GM23338 (cell line): ENCODE measurements at regions not wholly inside any gene's neighbourhood (a gene's known extent, or its start where the extent isn't known, plus 50 kb on each side); places are given as distances from the start of the nearest gene placed in this dataset.

Source experiments
- ATAC-seq: fragments of 200-7000 bp; cut with Tn5 transposase; 3 replicates; pipeline ENCODE4 v1.9.1; 2020
- DNase-seq: peaks from one replicate; pipeline ENCODE4 v3.0.0-alpha.2; 2015; ENCODE audit warnings: low spot score
- H2AFZ ChIP-seq: fragments of 200-600 bp; sonication (generic); 2 replicates; pipeline ENCODE4 v1.8.0; 2016; ENCODE audit warnings: antibody characterized with exemption, mild to moderate bottlenecking, moderate library complexity
- H3F3A ChIP-seq: fragments of 200-600 bp; sonication (generic); replicated peaks from 2 replicates; pipeline ENCODE4 v1.8.0; 2017; ENCODE audit warnings: antibody characterized with exemption, mixed run types, low read depth
- H3K27ac ChIP-seq: fragments of 200-600 bp; sonication (generic); 2 replicates; pipeline ENCODE4 v1.6.1; 2016; ENCODE audit warnings: low read depth
- H3K27me3 ChIP-seq: fragments of 200-600 bp; sonication (generic); 2 replicates; pipeline ENCODE4 v1.8.0; 2016; ENCODE audit warnings: mild to moderate bottlenecking, mixed run types, moderate library complexity; ENCODE audit not compliant: insufficient read depth
- H3K36me3 ChIP-seq: fragments of 200-600 bp; sonication (generic); 2 replicates; pipeline ENCODE4 v1.8.0; 2016; ENCODE audit warnings: mild to moderate bottlenecking; ENCODE audit not compliant: insufficient read depth
- H3K4me1 ChIP-seq: fragments of 200-600 bp; sonication (generic); 2 replicates; pipeline ENCODE4 v1.8.0; 2016; ENCODE audit warnings: mild to moderate bottlenecking, moderate library complexity; ENCODE audit not compliant: insufficient read depth
- H3K4me2 ChIP-seq: fragments of 200-600 bp; sonication (generic); 2 replicates; pipeline ENCODE4 v1.7.1; 2017; ENCODE audit warnings: mixed run types
- H3K4me3 ChIP-seq: fragments of 200-600 bp; sonication (generic); 2 replicates; pipeline ENCODE4 v1.6.1; 2016; ENCODE audit warnings: mixed run types
- H3K79me2 ChIP-seq: fragments of 200-600 bp; sonication (generic); replicated peaks from 2 replicates; pipeline ENCODE4 v1.8.0; 2017; ENCODE audit warnings: mild to moderate bottlenecking; ENCODE audit not compliant: insufficient read depth
- H3K9me2 ChIP-seq: fragments of 200-600 bp; sonication (generic); 2 replicates; pipeline ENCODE4 v1.8.0; 2017; ENCODE audit not compliant: insufficient read depth
- H4K20me1 ChIP-seq: fragments of 200-600 bp; sonication (generic); replicated peaks from 2 replicates; pipeline ENCODE4 v1.8.0; 2017; ENCODE audit warnings: mild to moderate bottlenecking; ENCODE audit not compliant: insufficient read depth
- H3K27ac Mint-ChIP-seq: 2 replicates; pipeline ENCODE4 v1.8.0; 2020; ENCODE audit warnings: inconsistent platforms, mild to moderate bottlenecking, moderate library complexity, mixed read lengths
- H3K27me3 Mint-ChIP-seq: 3 replicates; pipeline ENCODE4 v1.8.0; 2022; ENCODE audit warnings: low read depth, mild to moderate bottlenecking, moderate library complexity, mixed read lengths, inconsistent platforms; ENCODE audit not compliant: insufficient read depth, poor library complexity
- H3K36me3 Mint-ChIP-seq: 3 replicates; pipeline ENCODE4 v1.8.0; 2021; ENCODE audit warnings: low read depth, mild to moderate bottlenecking, inconsistent platforms, moderate library complexity, mixed read lengths
- H3K4me1 Mint-ChIP-seq: 3 replicates; pipeline ENCODE4 v1.8.0; 2020; ENCODE audit warnings: mild to moderate bottlenecking, inconsistent platforms, mixed read lengths
- H3K4me3 Mint-ChIP-seq: 3 replicates; pipeline ENCODE4 v1.8.0; 2021; ENCODE audit warnings: moderate library complexity, mild to moderate bottlenecking, inconsistent platforms, mixed read lengths
- H3K9me3 Mint-ChIP-seq: 3 replicates; pipeline ENCODE4 v1.8.0; 2020; ENCODE audit warnings: moderate library complexity, mild to moderate bottlenecking, inconsistent platforms, mixed read lengths
- CTCF ChIP-seq, 2 experiments: fragments of 200-600 bp in 1 of 2; sonication (generic) in 1 of 2; conservative IDR thresholded peaks; 2 replicates each; pipeline versions ENCODE4 v1.5.1 to v1.6.1; 2016 to 2017; ENCODE audit warnings: antibody characterized with exemption in 2 of 2, low read depth in 2 of 2, mild to moderate bottlenecking in 2 of 2, moderate library complexity in 1 of 2
- EZH2 ChIP-seq: fragments of 200-600 bp; sonication (generic); IDR thresholded peaks from one replicate; pipeline ENCODE4 v1.8.0; 2017; ENCODE audit warnings: antibody characterized with exemption, mild to moderate bottlenecking, low read depth; ENCODE audit not compliant: unreplicated experiment
- EZH2phosphoT487 ChIP-seq: fragments of 200-600 bp; sonication (generic); IDR thresholded peaks from one replicate; pipeline ENCODE4 v1.8.1; 2018; ENCODE audit warnings: antibody characterized with exemption; ENCODE audit not compliant: unreplicated experiment
- ZNF331 ChIP-seq: fragments of 250-450 bp; sonication (Bioruptor Pico); IDR thresholded peaks from 2 replicates; pipeline ENCODE4 v1.5.0; 2020; ENCODE audit warnings: low read depth, mild to moderate bottlenecking, moderate library complexity
- TF ChIP-seq, protein P1 (sequence below): fragments of 250-450 bp; sonication (Bioruptor Pico); IDR thresholded peaks from 2 replicates; pipeline ENCODE4 v1.5.0; 2020; ENCODE audit warnings: mild to moderate bottlenecking, moderate library complexity

DNA sequence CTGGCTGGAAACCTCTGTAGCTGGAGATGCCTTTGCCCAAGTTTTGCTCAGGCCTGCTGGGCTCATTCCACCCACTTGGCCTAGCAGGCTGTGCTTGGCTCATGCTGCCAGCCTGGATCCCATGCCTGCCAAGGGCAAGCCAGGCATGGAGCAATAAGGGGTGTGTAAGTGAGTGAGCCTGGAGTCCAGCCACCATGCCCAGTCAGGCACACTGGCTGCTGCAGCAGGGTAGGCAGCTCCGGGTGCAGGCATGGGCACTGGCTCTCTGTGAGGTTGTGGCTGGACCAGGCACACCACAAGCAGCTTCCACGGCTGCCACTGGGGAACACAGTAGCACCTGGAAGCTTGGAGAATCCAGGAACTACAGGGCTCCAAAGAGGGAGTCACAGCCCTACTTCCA is 147.7 kb upstream of the HS6ST1 start (continued):
- TF ChIP-seq, protein P1, sequence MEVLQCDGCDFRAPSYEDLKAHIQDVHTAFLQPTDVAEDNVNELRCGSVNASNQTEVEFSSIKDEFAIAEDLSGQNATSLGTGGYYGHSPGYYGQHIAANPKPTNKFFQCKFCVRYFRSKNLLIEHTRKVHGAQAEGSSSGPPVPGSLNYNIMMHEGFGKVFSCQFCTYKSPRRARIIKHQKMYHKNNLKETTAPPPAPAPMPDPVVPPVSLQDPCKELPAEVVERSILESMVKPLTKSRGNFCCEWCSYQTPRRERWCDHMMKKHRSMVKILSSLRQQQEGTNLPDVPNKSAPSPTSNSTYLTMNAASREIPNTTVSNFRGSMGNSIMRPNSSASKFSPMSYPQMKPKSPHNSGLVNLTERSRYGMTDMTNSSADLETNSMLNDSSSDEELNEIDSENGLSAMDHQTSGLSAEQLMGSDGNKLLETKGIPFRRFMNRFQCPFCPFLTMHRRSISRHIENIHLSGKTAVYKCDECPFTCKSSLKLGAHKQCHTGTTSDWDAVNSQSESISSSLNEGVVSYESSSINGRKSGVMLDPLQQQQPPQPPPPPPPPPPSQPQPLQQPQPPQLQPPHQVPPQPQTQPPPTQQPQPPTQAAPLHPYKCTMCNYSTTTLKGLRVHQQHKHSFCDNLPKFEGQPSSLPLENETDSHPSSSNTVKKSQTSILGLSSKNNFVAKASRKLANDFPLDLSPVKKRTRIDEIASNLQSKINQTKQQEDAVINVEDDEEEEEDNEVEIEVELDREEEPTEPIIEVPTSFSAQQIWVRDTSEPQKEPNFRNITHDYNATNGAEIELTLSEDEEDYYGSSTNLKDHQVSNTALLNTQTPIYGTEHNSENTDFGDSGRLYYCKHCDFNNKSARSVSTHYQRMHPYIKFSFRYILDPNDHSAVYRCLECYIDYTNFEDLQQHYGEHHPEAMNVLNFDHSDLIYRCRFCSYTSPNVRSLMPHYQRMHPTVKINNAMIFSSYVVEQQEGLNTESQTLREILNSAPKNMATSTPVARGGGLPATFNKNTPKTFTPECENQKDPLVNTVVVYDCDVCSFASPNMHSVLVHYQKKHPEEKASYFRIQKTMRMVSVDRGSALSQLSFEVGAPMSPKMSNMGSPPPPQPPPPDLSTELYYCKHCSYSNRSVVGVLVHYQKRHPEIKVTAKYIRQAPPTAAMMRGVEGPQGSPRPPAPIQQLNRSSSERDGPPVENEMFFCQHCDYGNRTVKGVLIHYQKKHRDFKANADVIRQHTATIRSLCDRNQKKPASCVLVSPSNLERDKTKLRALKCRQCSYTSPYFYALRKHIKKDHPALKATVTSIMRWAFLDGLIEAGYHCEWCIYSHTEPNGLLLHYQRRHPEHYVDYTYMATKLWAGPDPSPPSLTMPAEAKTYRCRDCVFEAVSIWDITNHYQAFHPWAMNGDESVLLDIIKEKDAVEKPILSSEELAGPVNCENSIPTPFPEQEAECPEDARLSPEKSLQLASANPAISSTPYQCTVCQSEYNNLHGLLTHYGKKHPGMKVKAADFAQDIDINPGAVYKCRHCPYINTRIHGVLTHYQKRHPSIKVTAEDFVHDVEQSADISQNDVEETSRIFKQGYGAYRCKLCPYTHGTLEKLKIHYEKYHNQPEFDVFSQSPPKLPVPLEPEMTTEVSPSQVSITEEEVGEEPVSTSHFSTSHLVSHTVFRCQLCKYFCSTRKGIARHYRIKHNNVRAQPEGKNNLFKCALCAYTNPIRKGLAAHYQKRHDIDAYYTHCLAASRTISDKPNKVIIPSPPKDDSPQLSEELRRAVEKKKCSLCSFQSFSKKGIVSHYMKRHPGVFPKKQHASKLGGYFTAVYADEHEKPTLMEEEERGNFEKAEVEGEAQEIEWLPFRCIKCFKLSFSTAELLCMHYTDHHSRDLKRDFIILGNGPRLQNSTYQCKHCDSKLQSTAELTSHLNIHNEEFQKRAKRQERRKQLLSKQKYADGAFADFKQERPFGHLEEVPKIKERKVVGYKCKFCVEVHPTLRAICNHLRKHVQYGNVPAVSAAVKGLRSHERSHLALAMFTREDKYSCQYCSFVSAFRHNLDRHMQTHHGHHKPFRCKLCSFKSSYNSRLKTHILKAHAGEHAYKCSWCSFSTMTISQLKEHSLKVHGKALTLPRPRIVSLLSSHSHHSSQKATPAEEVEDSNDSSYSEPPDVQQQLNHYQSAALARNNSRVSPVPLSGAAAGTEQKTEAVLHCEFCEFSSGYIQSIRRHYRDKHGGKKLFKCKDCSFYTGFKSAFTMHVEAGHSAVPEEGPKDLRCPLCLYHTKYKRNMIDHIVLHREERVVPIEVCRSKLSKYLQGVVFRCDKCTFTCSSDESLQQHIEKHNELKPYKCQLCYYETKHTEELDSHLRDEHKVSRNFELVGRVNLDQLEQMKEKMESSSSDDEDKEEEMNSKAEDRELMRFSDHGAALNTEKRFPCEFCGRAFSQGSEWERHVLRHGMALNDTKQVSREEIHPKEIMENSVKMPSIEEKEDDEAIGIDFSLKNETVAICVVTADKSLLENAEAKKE (CRISPR knock-in tag), result no peak

DNA sequence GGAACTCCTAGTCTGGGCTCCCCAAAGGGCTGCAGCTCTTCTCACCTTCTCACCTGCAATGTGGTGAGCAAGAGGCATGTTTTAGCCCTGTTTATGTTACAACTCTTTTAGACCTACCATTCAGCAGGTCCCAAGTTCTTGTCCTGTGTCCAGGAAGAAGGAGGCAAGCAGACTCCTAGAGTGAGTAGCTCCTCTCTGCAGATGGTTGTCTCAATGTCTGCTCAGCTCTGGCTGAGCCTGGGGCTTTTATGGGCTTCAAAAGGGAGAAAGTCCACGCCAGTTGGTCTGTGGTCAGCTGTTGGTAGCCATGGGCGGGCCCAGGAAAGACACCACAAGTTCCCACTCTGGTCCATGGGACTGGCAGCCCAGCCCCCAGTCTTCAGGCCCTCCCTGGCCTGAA is 148.1 kb upstream of the HS6ST1 start:
- Mint-ChIP-seq H3K4me3 (no peak overlapping the region), H3K4me1 (peaks cover 2% of the 10 kb centered on the region; the same call in 1 of the 3 replicates), H3K36me3 (peaks cover 32% of the 10 kb centered on the region), H3K27ac (no peak overlapping the region), H3K9me3 (peaks cover 47% of the 10 kb centered on the region), H3K27me3 (peaks cover 8% of the 10 kb centered on the region)
- Histone ChIP-seq H3K36me3 (no peaks in the 10 kb centered on the region; the same call in 1 of the 2 replicates), H3K4me1 (no peaks in the 10 kb centered on the region), H3F3A (no peaks in the 10 kb centered on the region), H3K9me2 (no peaks in the 10 kb centered on the region), H3K79me2 (no peaks in the 10 kb centered on the region), H2AFZ (no peak overlapping the region), H4K20me1 (no peaks in the 10 kb centered on the region), H3K27ac (no peak overlapping the region), H3K4me2 (no peak overlapping the region), H3K4me3 (no peak overlapping the region), H3K27me3 (no peaks in the 10 kb centered on the region)
- ATAC-seq, result no peak
- no peak for DNase-seq
- TF ChIP-seq ZNF331 (CRISPR knock-in tag) (no peak), CTCF (conservative IDR thresholded peaks at IDR 0.05; ENCODE audit: low read depth in 2 of 2) (no peak), EZH2 (no peak), EZH2phosphoT487 (no peak)
- TF ChIP-seq, protein P1 (CRISPR knock-in tag), result no peak
